Activated B cell treated with CpG ODN at 0.5 μM for 24 hours (primary cell): ENCODE measurements at regions not wholly inside any gene's neighbourhood (a gene's known extent, or its start where the extent isn't known, plus 50 kb on each side); places are given as distances from the start of the nearest gene placed in this dataset.
"Not testable (repeated sequence)": the region's sequence is repeated elsewhere in the genome, so short reads cannot be mapped to it uniquely, and the experiment has no call there.

Experiments used
- ATAC-seq: fragments of 200-7000 bp; cut with Tn5 transposase; one replicate; pipeline ENCODE4 v1.10.0; 2021; ENCODE audit warnings: low read depth, mild to moderate bottlenecking, moderate library complexity
- CTCF ChIA-PET: fragments of 350-600 bp; sonication (Branson Sonifier 250); formaldehyde crosslinking; loops from one replicate; lab custom pipeline; 2021; ENCODE audit warnings: antibody characterized with exemption; lab: Charles Lee
- POLR2A ChIA-PET: fragments of 350-600 bp; sonication (Branson Sonifier 250); formaldehyde crosslinking; loops from one replicate; lab custom pipeline; 2021; ENCODE audit warnings: antibody characterized with exemption; lab: Charles Lee
- DNase-seq: peaks from one replicate; pipeline ENCODE4 v3.0.0; 2022
- H3K27ac Mint-ChIP-seq: one replicate; pipeline ENCODE4 v1.8.0; 2020; ENCODE audit warnings: mixed read lengths
- H3K27me3 Mint-ChIP-seq: one replicate; pipeline ENCODE4 v1.8.0; 2021; ENCODE audit warnings: mixed read lengths
- H3K36me3 Mint-ChIP-seq: one replicate; pipeline ENCODE4 v1.8.0; 2021; ENCODE audit warnings: low read depth, mixed read lengths
- H3K4me1 Mint-ChIP-seq: one replicate; pipeline ENCODE4 v1.8.0; 2021; ENCODE audit warnings: mixed read lengths
- H3K4me3 Mint-ChIP-seq: one replicate; pipeline ENCODE4 v1.8.0; 2020; ENCODE audit warnings: mild to moderate bottlenecking, mixed read lengths
- H3K9me3 Mint-ChIP-seq: one replicate; pipeline ENCODE4 v1.8.0; 2020; ENCODE audit warnings: mixed read lengths
- CTCF ChIP-seq: fragments of 200-600 bp; IDR thresholded peaks from one replicate; pipeline ENCODE4 v1.8.0; 2022; ENCODE audit warnings: antibody characterized with exemption, mild to moderate bottlenecking
- intact Hi-C: fragments of 100-400 bp; cut with micrococcal nuclease; formaldehyde crosslinking; loops from one replicate; pipeline ENCODE4 v1.15.1; 2024

- TF ChIP-seq CTCF: no peak
- ATAC-seq (no peak), DNase-seq (no peak)
- intact Hi-C loops: no loop called here
- Mint-ChIP-seq H3K27ac (no peak overlapping the region), H3K36me3 (no peaks in the 10 kb centered on the region), H3K27me3 (no peaks in the 10 kb centered on the region), H3K4me1 (peaks cover 14% of the 10 kb centered on the region), H3K4me3 (no peak overlapping the region), H3K9me3 (peaks cover 5% of the 10 kb centered on the region)
- POLR2A ChIA-PET: no interaction called here
- CTCF ChIA-PET: no interaction called here
Measured at GRCh38 chr5:53733853-53734252, 173.4 kb downstream of the NDUFS4 start.

- Mint-ChIP-seq H3K9me3 (peaks cover 5% of the 10 kb centered on the region), H3K27ac (no peak overlapping the region), H3K36me3 (no peaks in the 10 kb centered on the region), H3K27me3 (peaks cover 2% of the 10 kb centered on the region), H3K4me1 (no peaks in the 10 kb centered on the region), H3K4me3 (no peak overlapping the region)
- ChIA-PET CTCF (no interaction called here), POLR2A (no interaction called here)
- DNase-seq (no peak), ATAC-seq (no peak)
- intact Hi-C loops: no loop called here
- TF ChIP-seq CTCF: no peak
Measured at GRCh38 chr5:53738105-53738504, 177.7 kb downstream of the NDUFS4 start.

DNA sequence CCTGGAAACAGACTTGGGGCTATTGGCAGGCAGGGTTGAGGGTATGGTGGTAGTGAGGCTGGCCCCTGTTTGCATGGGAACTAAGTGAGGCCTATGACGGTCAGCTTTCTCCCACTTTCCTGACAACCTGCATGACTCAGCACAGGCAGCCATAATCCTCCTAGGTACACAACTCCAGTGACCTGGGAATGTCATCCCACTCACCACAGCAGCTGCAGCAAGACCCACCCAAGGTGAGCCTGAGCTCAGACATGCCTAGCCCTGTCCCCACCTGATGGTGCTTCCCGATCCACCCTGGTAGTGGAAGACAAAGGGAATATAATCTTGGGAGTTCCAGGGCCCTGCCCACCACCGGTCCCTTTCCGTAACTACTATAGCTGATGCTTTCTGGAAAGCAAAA, 178.7 kb downstream of the NDUFS4 start:
- POLR2A ChIA-PET: no interaction called here
- no peaks in the 10 kb centered on the region for H3K4me1 Mint-ChIP-seq
- ATAC-seq: no peak
- DNase-seq: no peak
- no peak for TF ChIP-seq CTCF
- CTCF ChIA-PET: no interaction called here
- peaks cover 5% of the 10 kb centered on the region for H3K9me3 Mint-ChIP-seq
- H3K27ac Mint-ChIP-seq: no peak overlapping the region
- intact Hi-C loops: no loop called here
- H3K36me3 Mint-ChIP-seq: no peaks in the 10 kb centered on the region
- H3K4me3 Mint-ChIP-seq: no peak overlapping the region
- peaks cover 4% of the 10 kb centered on the region for H3K27me3 Mint-ChIP-seq

DNA sequence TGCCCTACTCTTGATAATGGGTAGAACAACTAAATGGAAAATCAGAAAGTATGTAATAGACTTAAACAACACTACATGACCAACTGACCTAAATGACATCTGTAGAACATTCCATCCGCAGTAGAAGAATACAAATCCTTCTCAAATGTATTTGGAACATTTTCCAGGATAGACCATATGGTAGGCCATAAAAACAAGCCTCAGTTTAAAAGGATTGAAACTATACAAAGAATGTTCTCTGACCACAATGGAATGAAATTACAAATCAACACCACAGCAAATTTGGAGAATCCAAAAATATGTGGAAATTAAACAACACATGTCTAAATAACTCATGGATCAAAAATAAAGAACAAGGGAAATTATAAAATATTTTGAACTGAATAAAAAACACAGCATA, 189.2 kb downstream of the NDUFS4 start:
- Mint-ChIP-seq H3K4me3 (no peak overlapping the region), H3K27ac (no peak overlapping the region), H3K27me3 (no peaks in the 10 kb centered on the region), H3K4me1 (no peaks in the 10 kb centered on the region), H3K9me3 (peaks cover 26% of the 10 kb centered on the region), H3K36me3 (no peaks in the 10 kb centered on the region)
- TF ChIP-seq CTCF: no peak
- DNase-seq: no peak
- POLR2A ChIA-PET: no interaction called here
- CTCF ChIA-PET: no interaction called here
- intact Hi-C loops: no loop called here
- ATAC-seq: no peak

DNA sequence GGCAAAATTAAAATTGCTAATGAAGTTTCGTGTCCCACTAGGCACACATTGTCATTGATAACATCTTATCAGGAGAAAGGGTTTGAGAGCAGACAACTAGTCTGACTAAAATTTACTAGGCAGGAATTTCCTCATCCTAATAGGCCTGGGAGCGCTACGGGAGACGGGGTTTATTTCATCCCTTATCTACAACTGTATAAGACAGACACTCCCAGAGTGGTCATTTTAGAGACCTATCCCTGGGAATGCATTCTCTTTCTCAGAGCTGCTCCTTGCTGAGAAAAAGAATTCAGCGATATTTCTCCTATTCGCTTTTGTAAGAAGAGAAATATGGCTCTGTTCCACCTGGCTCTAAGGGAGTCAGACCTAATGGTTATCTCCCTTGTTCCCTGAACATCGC, 191.8 kb downstream of the NDUFS4 start:
- CTCF ChIA-PET: not testable (repeated sequence)
- peaks cover 26% of the 10 kb centered on the region for H3K9me3 Mint-ChIP-seq

GRCh38 chr5:53766673-53767072, 206.2 kb downstream of the NDUFS4 start:
- H3K36me3 Mint-ChIP-seq: no peaks in the 10 kb centered on the region
- no peaks in the 10 kb centered on the region for H3K4me1 Mint-ChIP-seq
- no peak for TF ChIP-seq CTCF
- ChIA-PET POLR2A (no interaction called here), CTCF (no interaction called here)
- no peak overlapping the region for H3K27ac Mint-ChIP-seq
- peaks cover 4% of the 10 kb centered on the region for H3K9me3 Mint-ChIP-seq
- peaks cover 8% of the 10 kb centered on the region for H3K27me3 Mint-ChIP-seq
- intact Hi-C loops: no loop called here
- no peak overlapping the region for H3K4me3 Mint-ChIP-seq
- ATAC-seq (no peak), DNase-seq (no peak)

More for the DNA sequence above, 191.8 kb downstream of the NDUFS4 start:
- H3K36me3 Mint-ChIP-seq, H3K27ac Mint-ChIP-seq, H3K4me3 Mint-ChIP-seq, POLR2A ChIA-PET, H3K4me1 Mint-ChIP-seq, ATAC-seq, DNase-seq, H3K27me3 Mint-ChIP-seq, intact Hi-C loops: not testable (repeated sequence)
